ENCODE measurements at regions not wholly inside any gene's neighbourhood (a gene's known extent, or its start where the extent isn't known, plus 50 kb on each side); places are given as distances from the start of the nearest gene placed in this dataset.

DNA sequence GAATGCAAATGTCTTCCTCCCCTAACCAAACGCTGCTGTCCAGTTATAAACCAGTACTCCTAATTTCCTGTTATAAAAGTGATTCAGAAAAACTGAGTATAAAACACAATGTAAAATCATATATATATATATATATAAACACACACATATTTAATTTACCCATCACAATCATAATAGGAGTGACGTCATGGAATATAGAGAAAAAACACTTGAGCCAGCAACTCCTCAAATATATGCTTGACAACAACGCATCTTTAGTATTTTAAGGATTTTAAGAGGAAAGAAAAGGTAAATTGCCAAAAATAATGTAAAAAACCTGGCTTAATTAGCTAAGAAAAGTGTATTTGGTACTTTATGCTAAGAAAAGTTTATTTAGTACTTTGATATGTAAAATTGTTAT lies 2701.7 kb downstream of the PCDH7 start:
- Mint-ChIP-seq H3K27me3 (ENCODE audit: low read depth) (no peaks in the 10 kb centered on the region), H3K4me3 (no peak overlapping the region), H3K36me3 (ENCODE audit: insufficient read depth in 1 of 3, low read depth in 3 of 3) (no peaks in the 10 kb centered on the region; a peak in 2 of 7 replicates), H3K4me1 (no peaks in the 10 kb centered on the region), H3K9me3 (peaks cover 0 to 6% of the 10 kb centered on the region in 2 experiments; a peak in 2 of 5 replicates), H3K27ac (no peak overlapping the region)
- H3K18ac ChIP-seq (ENCODE audit: insufficient read length, low read depth, low read length), result no peak overlapping the region
- H3K4me2 ChIP-seq (ENCODE audit: insufficient read depth, insufficient read length, low read length), result no peak overlapping the region
- no peak overlapping the region for H2BK12ac ChIP-seq (ENCODE audit: insufficient read length, low read depth, low read length)
- no peak overlapping the region for H3T11ph ChIP-seq (ENCODE audit: low read length)
- no CpG with 5 or more reads among the region's 3 CpGs for WGBS (ENCODE audit: extremely low coverage, insufficient read length, low lambda C conversion rate)
- H3K4me1 ChIP-seq (ENCODE audit: insufficient read depth, low read length), result no peaks in the 10 kb centered on the region
- TF ChIP-seq CTCF (conservative IDR thresholded peaks at IDR 0.05), result no peak
- H3K79me2 ChIP-seq (ENCODE audit: insufficient read depth, low read length), result no peaks in the 10 kb centered on the region
- no peak for DNase-seq
- H3K9ac ChIP-seq (ENCODE audit: extremely low read depth, insufficient read length, low read length), result no peak overlapping the region
- no peak overlapping the region for H2BK20ac ChIP-seq (ENCODE audit: low read depth, low read length, poor library complexity, severe bottlenecking)
- no peak overlapping the region for H2AK5ac ChIP-seq (ENCODE audit: insufficient read length, low read length)
- H3K27me3 ChIP-seq (ENCODE audit: insufficient read depth, low read length), result no peaks in the 10 kb centered on the region
- H2BK15ac ChIP-seq (ENCODE audit: low read depth, low read length), result no peak overlapping the region
- H4K5ac ChIP-seq (ENCODE audit: insufficient read length, low read depth, low read length), result no peak overlapping the region
- no peak overlapping the region for H3K27ac ChIP-seq (ENCODE audit: insufficient read length, low read depth, low read length)
- H3K4ac ChIP-seq (ENCODE audit: low read depth, low read length), result no peak overlapping the region
- no peak overlapping the region for H3K14ac ChIP-seq (ENCODE audit: insufficient read depth, low read length)
- no peak overlapping the region for H2AFZ ChIP-seq (ENCODE audit: low read length)
- no peaks in the 10 kb centered on the region for H3K9me3 ChIP-seq (ENCODE audit: control insufficient read depth, low read depth, low read length)
- H3K23ac ChIP-seq (ENCODE audit: insufficient read length, low read depth, low read length), result no peak overlapping the region
- H4K91ac ChIP-seq (ENCODE audit: insufficient read length, low read depth, low read length), result no peak overlapping the region
- no peak overlapping the region for H3K56ac ChIP-seq (ENCODE audit: insufficient read length, low read depth, low read length)
- no peak overlapping the region for H2BK5ac ChIP-seq (ENCODE audit: insufficient read length, low read length)
- H3K23me2 ChIP-seq (ENCODE audit: insufficient read length, low read depth, low read length, poor library complexity, severe bottlenecking), result no peaks in the 10 kb centered on the region
- no peak overlapping the region for H2BK120ac ChIP-seq (ENCODE audit: low read depth, low read length, poor library complexity, severe bottlenecking)
- H4K20me1 ChIP-seq (ENCODE audit: control insufficient read depth, insufficient read depth, insufficient read length), result no peaks in the 10 kb centered on the region
- H3K79me1 ChIP-seq (ENCODE audit: insufficient read depth, low read depth, low read length, poor library complexity, severe bottlenecking), result no peaks in the 10 kb centered on the region
- no peak overlapping the region for H4K8ac ChIP-seq (replicated peaks; ENCODE audit: insufficient read length, low read depth, low read length)

All from H9 (cell line).